ENCODE measurements at regions not wholly inside any gene's neighbourhood (a gene's known extent, or its start where the extent isn't known, plus 50 kb on each side); places are given as distances from the start of the nearest gene placed in this dataset.

DNA sequence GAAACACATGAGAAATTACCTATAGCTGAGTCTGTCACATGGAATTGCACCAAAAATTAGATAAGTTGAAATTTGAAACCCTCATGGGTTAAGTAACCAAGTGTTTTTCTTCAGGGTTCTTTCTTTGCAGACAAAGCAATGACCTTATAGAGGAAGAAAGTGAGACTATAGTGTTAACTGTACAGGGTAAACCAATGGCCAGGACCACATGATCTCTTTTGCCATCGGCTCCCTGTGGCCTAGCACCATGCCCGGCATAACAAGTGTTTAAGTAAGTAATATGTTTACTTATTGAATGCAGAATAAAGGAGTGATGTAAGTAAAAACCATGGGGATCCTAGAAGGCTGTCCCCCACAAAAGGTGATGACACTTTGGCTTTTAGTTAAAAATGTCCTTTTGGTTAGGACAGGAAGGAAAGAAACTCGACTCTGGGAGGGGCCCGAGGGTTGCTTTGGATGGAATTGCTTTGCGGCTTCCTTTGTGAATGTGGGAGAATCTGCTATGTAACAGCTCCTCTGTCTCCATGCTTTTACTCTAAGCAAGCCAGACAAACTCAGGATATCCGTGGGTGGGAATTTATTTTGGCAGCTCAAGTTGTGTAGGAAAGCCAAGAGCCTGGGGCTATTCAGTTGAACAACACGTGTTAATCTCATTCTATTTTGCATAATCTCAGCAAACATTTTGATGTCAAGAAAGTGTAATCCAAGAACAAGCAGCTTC lies 454.7 kb downstream of the INSC start:
- TF ChIP-seq, protein P1, sequence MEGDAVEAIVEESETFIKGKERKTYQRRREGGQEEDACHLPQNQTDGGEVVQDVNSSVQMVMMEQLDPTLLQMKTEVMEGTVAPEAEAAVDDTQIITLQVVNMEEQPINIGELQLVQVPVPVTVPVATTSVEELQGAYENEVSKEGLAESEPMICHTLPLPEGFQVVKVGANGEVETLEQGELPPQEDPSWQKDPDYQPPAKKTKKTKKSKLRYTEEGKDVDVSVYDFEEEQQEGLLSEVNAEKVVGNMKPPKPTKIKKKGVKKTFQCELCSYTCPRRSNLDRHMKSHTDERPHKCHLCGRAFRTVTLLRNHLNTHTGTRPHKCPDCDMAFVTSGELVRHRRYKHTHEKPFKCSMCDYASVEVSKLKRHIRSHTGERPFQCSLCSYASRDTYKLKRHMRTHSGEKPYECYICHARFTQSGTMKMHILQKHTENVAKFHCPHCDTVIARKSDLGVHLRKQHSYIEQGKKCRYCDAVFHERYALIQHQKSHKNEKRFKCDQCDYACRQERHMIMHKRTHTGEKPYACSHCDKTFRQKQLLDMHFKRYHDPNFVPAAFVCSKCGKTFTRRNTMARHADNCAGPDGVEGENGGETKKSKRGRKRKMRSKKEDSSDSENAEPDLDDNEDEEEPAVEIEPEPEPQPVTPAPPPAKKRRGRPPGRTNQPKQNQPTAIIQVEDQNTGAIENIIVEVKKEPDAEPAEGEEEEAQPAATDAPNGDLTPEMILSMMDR (IDR thresholded peaks at IDR 0.05; ENCODE audit: poor library complexity), result no peak
- no peak for TF ChIP-seq EZH2 (IDR thresholded peaks at IDR 0.05; ENCODE audit: borderline replicate concordance)
